Activated CD4-positive, alpha-beta T cell treated with anti-CD3 and anti-CD28 coated beads, Interleukin-2, Interleukin-6, amounts not matched to agents 100 ng/mL and 50 ng/mL, durations not matched to agents 16 hours and 8 hours (primary cell): ENCODE measurements at regions not wholly inside any gene's neighbourhood (a gene's known extent, or its start where the extent isn't known, plus 50 kb on each side); places are given as distances from the start of the nearest gene placed in this dataset.

ENCODE experiments used
- DNase-seq: peaks from one replicate; pipeline ENCODE4 v3.0.0-alpha.2; 2020

DNA sequence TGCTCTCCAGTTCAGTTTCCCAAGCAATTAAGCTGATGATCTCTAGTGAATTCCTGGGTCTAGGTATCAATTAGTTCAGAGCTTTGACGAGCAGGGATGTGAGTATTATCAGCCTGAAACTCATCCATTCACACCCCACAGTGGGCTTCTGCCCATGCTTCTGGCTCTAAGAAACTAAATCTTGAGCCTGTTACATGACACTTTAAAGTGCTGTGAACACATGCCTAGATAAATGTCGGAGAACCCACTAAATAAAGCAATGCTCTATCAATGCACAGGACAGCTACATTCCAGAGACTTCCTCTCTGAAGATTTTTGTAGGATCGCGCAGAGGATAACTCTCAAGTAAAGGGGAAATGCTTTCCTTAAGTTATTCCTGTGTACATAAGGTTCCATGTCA, 356.5 kb upstream of the TNP1 start:
- DNase-seq: no peak

DNA sequence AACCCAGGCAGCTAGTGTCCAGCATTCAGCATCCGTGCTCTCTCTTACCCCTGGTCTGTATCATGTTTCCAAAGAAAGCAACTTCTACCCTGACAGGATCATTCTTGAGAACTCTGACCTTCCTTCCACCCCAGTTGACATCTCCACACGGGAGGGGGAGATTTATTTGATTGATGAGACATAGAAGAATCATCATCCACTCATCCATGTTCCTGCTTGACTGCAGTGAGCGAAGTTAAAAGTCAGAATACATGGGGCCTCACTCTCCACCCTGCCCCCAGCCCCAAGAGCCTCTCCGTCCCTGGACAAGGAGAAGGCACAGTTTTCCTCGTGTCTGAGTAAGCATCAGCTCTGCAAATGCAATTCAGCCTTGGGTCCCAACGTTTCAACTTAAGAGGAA, 356.0 kb upstream of the TNP1 start:
- no peak for DNase-seq

DNA sequence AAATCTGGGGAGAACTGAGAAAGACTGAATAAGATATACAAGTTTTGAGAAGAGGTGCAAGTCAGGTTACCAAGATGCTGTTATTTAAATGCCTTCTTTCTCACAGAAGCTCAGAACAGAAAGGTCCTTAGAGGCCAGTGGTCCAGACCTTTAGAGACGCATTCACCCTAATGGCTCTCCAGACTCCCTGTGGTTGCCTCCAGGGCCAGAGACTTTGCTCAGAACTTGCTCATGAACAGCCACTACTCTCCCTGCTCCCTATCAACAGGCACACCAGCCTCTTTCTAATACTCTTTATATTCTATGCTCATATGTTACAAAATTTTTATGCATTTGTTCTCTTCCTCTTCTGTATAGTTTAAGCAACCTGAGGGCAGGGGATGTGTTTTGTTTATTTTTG, 349.0 kb upstream of the TNP1 start:
- DNase-seq: no peak

DNA sequence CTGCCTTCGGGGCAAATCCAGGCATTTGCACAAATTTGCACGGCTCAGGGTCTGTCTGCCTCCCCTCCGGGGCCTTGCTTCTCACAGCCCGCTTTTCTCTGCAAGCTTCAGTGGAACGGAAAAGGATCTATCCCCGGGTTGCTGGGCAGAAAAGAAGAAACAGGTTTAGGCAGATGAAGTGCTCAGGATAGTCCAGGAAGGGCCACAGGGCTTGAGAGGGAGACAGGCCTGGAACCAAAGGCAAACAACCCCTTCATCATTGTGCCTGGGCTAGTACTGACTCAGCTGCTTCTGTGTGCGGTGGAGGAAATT, 347.8 kb upstream of the TNP1 start:
- no peak for DNase-seq

DNA sequence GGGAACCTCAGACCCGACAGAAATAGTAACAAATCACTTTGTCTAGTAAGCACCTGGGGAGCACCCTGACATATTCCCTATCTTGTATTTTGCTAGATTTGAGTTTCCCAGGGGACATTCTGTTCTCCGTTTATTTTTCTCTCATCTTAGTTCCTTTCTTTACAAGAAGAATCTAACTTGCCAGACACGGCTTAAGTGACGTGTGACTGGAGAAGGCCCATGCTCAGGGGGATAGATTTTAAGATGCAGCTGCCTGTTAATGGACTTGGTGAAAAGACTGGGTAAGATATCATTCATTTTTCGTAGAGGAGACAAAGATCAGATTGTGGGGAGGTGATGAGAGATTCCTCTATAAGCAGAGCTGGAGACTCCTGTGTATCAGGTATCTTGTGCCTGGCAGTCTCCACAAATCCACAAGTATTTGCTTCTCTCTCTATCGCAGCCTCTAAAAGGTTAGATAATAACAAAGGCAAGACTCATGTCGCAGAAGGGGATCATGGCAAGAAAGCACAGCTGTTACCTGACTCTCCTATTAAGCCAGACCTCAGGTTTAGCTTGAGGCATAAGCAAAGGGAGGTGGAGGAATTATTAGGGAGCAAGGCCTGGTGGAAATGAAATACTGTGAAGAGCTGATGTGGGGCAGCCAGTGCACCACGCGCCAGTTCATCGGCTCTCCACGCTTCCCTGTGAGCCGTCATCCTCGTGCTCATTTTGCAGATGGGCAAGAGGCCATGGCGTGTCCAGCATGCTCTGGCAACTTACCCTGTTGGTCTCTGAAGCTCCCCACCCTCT, 347.2 kb upstream of the TNP1 start:
- no peak for DNase-seq

DNA sequence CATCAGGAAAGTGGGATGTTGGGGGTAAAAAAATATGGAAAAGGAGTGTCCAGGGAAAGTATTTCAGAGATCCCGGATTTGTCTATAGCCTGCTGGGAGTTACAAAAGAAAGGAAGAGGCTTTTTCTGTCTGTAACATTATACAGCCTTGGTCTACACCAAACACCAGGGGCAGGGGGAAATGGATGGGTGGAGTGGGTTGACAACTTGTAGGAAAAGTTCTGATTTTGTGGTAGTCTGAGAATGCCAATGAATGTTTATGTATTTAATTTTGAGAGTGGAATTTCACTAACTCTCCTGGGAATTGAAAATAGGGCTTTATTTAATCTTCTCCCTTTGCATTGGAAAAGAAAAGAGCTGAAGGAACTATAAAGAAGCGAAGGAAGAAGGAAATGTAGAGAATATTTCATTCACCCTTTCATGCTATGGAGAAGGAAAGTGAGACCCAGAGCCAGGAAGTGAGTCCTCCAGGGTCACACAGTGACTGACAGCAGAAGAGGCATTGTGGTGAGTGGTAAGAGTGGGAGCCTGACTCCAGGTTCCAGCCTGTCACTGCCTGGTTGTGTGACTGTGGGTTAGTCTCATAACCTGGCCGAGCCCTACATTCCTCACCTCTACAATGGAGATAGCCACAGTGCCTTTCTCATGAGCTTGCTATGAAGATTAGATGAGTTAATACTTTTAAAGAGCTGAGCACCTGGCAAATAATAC, 346.3 kb upstream of the TNP1 start:
- DNase-seq: no peak

DNA sequence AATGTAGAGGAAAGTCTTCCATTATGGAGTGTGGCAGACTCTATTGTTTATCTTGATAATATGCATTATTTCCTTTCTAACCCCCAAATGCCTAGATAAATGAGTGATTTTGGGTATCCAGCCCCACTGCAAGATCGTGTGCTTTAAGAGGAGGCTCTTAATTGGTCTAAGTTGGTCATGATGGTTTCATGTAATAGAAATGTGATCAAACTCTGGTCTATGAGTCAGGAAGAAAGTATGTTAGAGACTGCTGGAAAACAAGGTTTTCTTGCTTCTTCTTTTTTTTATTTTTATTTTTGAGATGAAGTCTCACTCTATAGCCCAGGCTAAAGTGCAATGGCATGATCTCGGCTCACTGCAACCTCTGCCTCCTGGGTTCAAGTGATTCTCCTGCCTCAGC, 344.5 kb upstream of the TNP1 start:
- DNase-seq: no peak

DNA sequence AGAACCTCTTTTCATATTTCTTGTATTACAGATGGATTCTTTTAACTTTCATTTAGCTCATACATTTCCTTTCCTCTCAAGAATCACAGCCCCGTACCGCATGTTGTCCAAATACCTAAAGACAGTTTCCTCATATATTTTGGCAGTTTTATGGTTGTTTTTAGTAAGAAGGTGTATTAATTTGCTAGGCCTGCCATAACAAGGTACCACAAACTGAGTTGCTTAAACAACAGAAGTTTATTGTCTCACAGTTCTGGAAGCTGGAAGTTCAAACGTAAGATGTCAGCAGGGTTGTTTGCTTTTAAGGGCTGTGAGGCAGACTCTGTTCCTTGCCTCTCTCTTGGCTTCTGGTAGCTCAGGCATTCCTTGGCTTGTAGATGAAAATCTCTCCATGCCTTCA, 343.2 kb upstream of the TNP1 start:
- DNase-seq: no peak

DNA sequence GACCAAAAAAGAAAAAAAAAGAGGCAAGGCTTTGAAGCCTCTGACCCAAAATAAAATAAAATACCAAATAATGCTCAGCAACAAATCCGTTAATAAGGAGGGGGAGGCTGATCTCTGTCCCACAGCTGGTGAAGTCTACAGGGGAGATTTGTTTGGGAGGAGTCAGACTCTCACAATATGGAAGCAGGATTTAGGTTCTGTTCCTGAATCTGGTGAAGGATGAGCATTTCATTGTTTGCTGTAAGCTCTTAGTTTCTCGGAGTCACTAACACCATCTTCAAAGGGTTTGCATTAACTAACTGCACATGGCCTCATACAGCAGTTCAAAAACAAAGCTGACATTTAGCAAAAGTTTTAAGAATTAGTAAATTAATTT, 339.4 kb upstream of the TNP1 start:
- DNase-seq: no peak

DNA sequence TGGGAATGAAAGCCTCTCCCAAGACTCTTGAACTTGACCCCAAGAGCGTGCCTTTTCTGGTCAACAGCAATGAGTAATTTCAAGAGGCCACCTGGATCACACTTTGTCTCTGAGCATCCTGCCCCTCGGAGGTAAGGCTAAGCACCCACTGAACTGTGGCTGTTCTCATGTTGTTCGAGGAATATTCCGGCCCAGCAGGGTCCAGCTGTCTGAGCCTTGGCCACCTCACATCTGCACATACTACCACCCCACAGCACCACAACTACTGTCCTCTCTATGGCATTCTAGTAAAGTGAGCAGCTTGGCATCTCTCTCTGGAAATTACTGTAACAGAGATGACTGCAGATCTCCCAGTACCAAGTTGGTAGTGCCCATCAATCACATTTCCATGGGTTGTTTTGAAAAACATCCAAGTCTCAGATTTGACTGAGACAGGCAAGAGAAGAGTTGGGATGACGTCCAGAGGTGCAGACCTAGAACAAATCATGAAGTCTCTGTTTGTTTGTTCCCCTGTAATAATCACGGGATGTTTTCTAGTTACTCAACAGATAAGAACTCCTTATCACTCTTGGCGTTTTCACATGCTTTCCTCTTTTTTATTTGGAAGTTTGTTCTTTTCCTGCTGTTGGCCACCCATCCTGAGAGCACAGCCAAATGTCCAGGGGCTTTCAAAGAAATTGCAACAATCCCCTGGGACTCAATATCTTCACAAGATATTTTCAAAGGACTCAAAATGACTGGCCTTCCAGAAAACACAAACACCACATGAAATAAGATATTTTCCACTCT, 336.0 kb upstream of the TNP1 start:
- DNase-seq: no peak

DNA sequence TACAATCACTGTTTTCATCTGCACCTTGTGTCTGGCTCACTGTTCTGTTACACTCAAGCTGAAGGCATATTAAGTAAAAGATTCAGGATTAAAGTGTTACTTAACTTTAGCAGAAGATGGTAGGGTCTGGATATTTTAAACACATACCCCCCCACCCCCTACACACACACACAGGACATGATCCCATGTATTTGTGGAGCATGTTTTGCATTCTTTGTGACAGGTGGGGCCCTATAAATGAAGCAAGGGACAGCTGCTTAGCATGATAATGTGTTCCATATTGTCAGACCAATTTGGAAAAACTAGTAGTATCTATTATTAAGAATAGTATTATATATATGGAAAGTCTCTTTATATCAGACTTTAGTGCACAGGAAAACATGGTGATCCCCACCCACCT, 335.2 kb upstream of the TNP1 start:
- no peak for DNase-seq

DNA sequence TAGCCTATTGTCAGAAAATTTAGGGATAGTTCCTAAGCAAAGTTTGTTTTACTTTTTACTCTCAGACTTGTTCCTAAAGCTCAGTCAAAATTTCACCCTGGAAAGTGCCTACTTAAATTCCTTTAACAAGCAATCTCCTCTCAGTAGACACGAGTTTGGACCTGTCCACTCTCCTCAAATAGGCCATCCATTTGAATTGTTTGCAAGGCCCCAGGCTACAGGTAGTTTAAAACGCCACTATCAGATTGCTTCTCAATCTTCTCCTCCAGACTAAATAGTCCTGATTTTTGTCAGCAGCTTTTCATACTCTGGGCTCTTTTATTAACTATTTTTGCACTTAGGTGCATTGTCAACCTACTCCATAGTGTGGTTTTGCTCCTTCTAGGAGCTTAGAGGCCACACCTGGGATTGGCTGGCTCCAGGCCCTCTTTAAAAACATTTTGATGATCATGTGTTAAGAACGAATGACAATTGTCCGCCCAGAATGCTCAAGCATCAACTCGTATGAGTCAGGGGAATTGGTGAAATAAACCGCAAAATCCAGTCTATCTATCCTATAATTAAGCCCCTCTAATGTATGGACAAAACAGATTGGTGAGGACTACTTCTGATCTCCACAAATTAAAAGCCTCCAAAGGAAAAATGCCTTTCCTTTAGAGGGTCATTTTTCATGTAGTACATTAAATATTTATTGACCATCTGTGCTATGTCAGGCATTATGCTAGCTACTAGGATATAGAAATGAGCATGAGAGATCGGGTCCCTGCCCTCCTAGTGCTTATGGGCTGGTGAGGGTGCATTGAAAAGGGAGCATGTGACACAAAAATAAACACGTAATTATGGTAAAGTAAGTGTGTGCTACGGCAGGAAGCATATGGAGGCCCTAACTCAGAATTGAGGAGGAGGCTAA, 333.8 kb upstream of the TNP1 start:
- no peak for DNase-seq

DNA sequence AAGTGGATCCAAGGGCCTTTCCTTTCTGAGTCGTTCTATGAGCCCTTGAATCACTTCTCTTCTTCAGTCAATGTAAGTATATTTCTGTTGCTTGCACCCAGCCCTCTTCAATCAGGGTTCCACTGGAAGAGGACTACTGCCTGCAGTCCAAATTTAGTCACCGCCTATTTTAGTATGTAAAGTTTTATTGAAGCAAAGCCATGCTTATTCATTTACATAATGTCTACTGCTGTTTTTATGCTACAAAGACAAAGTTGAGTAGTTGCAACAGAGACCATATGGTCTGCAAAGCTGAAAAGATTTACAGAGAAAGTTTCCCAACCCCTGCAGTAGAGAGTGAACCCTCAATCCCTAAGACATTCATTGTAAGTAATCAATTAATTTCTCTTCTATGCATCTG, 332.5 kb upstream of the TNP1 start:
- DNase-seq: no peak

DNA sequence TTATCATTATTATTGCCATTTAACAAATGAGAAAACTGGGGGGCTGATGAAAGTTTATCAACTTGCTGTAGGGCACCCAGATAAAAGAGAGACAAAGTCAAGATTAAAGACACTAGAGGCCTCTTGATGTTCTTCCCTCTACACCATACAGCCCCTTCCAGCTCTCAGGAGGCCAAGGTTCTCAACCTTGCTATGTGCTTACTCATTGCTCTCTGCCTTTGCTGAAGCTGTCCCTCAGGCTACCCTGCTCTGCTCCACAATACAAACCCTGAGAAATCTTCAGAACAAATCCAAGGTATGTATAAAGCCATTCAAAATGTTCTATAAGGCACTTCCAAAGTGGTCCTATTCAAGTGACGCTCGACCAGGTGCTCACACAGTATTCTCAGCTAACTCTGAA, 329.9 kb upstream of the TNP1 start:
- no peak for DNase-seq

DNA sequence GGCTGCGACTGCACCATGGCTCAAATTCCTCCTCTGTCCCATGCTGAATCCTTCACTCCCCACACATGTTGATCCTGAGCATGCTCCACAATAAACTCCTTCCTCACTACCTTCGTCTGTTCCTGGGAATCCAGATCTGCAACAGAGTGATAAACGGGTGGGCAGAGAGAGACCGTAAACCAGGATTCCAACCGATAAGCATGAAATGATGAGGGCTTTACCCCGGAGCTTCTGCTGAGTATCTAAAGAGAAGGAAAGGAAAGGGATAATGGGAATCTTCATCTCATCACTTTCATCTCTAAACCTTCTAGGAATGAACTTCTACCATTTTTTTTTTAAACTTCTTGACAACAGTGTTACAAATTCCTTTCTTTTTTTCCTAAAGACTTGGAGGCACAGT, 329.3 kb upstream of the TNP1 start:
- DNase-seq: no peak

DNA sequence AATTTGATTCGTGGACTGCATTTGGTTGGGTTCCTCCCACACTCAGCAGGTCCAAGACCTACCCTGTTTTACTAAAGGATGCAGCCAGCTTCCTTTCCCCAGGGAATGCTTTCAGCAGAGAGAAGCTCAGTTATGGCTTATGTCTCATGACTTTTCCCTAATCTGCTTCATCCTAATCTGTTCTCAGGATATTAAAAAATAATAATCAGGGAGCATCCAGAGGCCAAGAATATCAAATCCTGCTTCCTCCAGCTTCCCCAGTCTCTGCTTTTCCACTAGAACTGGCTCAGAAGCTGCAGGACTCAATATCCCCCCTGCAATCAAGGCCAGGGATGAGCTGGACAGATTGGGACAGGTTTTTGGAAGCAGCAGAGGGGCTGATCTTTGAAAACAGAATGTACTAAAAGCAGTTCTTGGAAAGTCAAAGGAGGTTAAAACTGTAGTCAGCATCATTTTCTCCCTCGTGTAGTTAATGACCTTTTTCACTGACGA, 326.9 kb upstream of the TNP1 start:
- no peak for DNase-seq

DNA sequence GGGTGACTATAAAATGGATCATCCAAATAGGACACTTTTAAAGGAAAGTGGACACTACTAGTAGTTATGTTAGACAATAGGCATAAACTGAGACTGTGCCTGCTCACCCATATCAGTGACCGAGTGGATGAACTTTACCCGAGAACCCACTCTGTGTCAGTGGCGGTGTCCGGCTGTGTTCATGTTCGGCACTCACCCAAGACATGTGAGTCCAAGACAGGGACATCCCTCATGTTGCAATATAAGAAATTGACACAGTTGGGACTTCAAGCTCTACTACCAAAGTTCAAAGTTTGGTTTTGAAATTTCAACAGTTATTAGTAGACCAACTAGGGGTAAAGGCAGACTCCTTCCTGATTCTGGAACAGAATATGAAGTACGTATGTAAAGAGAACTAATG, 326.3 kb upstream of the TNP1 start:
- DNase-seq: no peak

DNA sequence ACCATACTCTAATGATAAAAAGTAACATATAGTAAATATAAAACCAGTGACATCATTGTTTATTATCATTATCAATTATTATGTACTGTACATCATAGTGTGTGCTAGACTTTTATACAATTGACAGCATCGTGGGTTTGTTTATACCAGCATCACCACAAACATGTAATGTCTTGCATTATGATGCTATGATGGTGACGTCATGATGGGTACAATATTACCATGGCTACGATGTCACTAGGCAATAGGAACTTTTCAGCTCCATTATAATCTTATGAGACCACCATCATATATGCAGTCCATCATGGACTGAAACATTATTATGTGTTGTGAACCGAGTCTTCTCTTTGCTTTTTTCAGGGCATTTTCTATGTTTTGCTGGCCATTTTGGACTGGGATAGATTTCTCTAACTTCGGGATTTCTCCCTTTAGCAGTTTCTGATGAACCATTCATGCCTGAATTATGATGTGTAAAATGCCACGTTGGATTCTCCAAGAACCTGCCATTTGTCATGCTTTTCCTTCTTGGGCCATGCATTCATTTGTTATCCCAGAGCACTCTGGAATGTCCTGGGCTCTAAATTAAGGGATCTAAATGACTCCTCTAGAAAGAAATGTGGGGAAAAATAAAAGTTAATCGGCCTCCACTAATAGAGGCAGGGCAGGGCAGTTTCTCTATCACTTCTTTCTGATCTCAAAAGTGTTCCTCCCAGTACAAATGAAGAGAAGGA, 325.6 kb upstream of the TNP1 start:
- DNase-seq: no peak

DNA sequence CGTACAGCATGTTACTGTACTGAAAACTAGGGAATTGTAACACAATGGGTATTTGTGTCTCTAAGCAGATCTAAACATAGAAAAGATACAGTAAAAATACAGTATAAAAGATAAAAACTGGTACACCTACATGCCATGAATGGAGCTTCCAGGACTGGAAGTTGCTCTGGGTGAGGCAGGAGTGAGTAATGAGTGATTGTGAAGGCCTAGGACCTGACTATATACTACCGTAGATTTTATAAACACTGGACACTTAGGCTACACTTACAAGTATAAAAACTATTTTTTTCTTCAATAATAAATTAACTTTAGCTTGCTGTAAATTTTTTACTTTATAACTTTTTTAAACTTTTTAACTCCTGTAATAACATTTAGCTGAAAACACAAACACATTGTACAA, 324.4 kb upstream of the TNP1 start:
- DNase-seq: no peak

DNA sequence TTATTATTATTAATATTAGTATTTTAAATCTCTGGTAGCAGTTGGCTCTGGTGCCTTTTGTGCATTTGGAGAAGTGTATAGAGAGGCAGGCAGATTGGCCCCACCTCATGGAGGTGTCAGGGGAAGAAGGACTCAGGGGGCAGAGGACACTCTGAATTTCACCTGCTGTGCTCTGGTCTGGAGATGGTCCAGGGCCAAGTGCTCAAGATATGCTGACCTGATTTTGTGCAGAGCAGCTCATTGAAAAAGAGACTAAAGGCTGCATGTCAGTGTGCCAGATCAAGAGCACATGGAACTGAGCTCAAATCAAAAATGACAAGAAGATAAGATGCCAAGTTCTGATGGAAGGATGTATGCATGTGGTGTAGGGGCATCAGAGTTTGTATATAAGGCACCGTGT, 323.6 kb upstream of the TNP1 start:
- DNase-seq: no peak

DNA sequence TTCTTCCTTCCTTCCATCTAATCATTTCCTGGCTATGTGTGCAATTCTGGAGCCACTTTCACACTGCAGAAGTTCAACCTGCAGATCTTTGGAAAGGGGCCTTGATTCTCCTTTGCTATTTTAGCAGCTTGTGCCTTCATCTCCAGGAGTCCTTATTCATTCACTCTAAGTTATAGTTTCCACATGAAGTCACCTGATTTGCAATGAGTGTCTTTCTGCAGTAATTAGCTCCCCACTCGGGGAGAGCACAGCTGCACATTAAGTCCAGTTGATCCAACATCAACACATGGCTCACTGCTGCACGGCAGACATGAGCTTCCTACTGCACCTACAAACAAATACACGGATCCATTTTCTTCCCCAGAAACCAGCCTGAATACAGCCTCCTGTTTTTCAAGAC, 323.1 kb upstream of the TNP1 start:
- no peak for DNase-seq

DNA sequence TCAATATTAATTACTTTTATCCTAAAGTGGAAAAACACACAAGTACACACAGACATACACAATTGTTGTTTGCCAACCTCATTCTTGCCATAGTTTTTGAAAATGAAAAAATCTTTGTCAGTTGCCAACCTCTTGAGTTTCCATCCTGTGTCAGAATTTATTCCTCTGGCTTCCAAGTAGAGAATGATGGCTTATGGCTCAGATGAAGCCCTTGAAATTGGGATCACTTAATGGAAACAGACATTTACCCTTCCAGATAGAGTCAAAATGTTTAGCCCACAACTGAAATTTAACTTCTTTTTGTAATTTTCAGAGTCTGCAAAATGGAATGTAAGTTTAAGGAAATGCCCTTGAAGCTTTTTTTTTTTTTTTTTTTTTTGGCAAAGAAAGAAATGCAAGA, 321.6 kb upstream of the TNP1 start:
- DNase-seq: no peak
